NCI-H524 (cell line): ENCODE measurements at regions not wholly inside any gene's neighbourhood (a gene's known extent, or its start where the extent isn't known, plus 50 kb on each side); places are given as distances from the start of the nearest gene placed in this dataset.
A peak's percentile ranks its signal among the peaks of the same experiment; 100 is the strongest.
"Not testable (repeated sequence)": the region's sequence is repeated elsewhere in the genome, so short reads cannot be mapped to it uniquely, and the experiment has no call there.

ENCODE experiments used
- DNase-seq, 2 experiments: peaks; one replicate each; lab custom pipeline; 2025; lab: John Stamatoyannopoulos, UW

- no peak for DNase-seq
Measured at GRCh38 chr11:121866754-121867153, 249.3 kb downstream of the BLID start.

GRCh38 chr11:121864660-121865059 is 251.4 kb downstream of the BLID start:
- no peak for DNase-seq

DNA sequence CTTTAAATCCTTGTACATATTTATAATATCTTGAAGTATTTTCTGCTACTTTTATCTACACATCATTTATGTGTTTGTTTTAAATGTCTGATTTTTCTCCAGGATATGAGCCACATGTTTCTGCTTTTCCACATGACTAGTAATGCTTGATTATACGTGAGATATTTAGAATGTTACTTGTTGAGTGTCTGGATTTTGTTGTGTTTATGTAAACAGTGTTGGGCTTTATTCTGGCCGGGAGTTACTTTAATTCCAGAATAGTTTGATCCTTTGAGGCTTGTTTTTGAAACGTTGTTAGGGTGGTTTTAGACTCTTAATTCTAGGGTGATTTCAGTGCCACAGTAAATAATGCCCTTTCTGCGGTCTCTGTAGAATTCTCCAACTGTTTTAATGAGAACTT is 252.9 kb downstream of the BLID start:
- no peak for DNase-seq

- not testable (repeated sequence) for DNase-seq
Measured at GRCh38 chr11:121855138-121855537, 260.9 kb downstream of the BLID start.

GRCh38 chr11:121844016-121844415 is 272.0 kb downstream of the BLID start:
- no peak for DNase-seq

DNA sequence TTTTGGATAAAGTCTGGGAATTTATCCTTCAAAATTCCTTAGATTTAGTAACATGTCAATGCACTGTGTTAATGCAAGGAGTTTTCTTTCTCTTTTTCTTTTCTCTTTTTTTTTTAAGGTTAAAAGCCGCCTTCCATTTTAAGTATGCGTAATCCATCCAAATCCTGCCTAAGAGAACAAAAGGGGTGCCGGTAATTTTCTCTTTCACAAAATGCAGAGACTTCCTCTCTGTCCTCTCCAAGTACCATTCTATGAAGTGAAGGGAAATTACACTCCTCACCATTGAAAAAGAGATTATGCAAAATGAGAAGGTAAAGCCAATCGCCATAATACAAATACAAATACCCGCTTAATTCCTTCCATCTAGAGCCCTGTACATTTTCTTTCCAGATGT is 273.8 kb downstream of the BLID start:
- no peak for DNase-seq

- no peak for DNase-seq
Measured at GRCh38 chr11:121841487-121842191, 274.4 kb downstream of the BLID start.

DNA sequence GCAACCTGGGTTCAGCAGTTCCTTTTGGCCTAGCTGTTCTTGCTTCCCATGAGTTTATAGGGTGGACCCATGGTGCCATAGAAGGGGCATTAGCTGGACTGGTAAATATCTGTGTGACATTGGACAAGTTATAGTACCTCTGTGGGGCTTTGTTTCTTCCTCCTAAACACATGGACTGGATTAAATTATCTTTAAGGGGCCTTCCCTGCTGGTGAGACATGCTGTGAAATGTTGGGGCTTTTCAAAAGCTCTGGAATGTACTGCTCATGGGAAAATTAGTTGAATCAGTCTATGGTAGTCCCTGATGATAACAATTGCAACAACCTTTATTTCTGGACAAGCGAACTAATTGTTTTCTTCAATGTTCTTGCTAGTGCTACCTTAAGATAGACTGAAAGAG is 276.2 kb downstream of the BLID start:
- DNase-seq = no peak

GRCh38 chr11:121838571-121838970 is 277.4 kb downstream of the BLID start:
- DNase-seq = no peak

GRCh38 chr11:121833970-121834369 is 282.0 kb downstream of the BLID start:
- DNase-seq = no peak

- DNase-seq = no peak
Measured at GRCh38 chr11:121829159-121829643, 286.8 kb downstream of the BLID start.

GRCh38 chr11:121814962-121815361 is 301.1 kb downstream of the BLID start:
- no peak for DNase-seq

DNA sequence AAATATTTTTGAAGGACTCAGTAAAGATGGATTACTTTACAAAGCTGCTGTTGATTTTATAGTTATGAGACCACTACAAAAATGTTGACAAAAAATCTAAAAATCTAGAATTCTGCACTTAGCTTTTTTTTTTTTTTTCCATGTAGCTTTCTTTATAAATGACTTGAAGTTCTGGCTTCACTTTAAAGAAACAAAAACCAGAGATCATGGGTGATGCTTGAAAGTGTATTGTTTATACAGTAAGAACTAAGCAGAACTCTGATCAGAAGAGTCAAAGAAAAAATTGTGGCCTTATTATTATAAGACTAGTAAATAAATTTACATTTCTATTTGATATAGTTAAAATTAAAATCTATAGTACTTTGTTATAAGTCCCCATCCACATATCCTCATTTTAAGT is 301.7 kb downstream of the BLID start:
- no peak for DNase-seq

DNA sequence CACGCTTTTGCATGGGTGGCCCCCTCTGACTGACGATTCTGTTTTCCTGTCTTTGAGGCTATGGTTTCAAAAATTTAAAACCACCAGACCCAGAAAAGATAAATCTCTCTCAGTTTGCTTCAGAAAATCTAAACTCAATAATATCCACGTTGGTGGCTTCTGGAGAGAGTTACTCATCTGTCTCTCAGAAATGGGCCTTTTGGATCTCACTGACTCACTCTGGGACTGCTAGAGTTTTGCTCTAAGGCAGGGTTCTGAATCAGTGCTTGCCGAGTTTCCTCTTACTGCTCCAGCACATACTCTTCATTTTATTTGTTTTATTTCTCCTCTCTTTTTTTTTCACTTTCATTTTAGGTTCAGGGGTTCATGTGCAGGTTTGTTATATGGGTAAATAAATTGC is 305.7 kb downstream of the BLID start:
- no peak for DNase-seq

GRCh38 chr11:121808096-121808495 is 307.9 kb downstream of the BLID start:
- no peak for DNase-seq

DNA sequence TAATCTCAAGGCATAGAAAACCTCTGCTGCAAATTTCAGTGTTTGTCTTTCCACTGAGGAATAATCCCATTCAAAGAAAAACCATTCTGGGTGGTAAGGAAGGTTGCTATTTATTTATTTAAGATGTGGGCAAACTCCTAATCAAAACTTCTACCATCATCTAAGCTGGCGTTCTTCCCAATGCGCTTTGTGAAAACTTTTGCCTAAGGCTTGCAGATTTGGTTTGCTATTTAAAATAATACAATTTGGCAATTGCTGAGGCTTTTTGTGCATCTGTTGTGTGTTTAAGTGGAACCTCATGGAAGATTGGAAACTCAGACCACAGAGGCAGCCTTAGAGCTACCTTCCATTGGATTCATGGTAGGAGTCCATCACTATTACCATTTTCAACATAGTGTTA is 309.0 kb downstream of the BLID start:
- no peak for DNase-seq

DNA sequence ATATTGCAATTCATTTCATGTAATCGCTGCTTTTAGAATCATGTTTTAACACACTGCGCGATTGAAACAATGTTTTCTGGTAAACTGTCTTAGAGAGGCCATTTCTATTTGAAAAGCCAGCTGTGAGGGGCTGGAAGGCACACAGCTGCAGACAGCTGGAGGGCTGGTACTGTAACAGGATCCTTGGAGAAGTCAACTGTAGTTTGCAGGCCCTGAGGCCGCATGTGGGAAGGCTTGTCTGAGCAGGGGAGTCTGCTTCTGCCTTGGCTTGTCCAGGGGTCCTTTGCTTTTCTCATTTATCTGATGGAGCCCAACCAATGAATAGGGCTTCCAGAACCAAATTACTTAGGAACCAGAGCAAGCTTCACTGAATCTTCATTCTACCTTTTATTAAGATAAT is 313.5 kb downstream of the BLID start:
- no peak for DNase-seq

DNA sequence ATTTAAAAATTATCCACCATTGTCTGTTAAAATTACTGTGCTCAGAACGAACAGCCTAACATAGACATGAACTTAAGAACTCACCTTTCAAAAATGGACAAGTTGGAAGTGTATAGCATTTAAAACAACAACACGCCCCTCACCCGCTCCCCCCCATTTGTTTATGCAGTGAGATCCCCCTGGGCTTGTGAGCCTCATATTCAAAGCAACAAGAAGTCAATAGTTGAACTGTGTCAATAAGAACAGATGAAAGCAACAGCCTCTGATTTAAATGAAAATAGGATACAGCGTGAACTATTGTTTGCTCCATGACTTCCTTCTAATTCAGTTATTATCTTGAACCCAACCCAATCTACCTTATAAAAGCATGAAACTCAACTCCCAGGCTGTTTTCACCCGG is 314.2 kb downstream of the BLID start:
- DNase-seq = no peak

DNA sequence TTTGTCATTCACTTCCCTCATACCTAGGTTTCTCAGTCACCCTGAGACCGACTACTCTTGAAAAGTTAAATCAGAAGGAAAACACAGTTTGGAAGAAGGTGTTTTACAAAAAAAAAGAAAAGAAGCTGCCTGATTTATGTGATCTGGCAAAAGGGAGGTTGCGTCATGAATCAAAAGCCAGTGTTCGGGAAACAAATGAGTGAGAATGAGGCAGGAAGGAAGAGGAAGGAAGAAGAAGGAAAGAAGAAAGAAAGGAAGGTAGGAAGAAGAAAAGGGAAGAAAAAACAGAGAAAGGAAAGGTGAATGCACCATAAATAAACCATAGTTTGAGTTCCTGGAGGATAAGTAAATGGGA is 314.6 kb downstream of the BLID start:
- DNase-seq = no peak

DNA sequence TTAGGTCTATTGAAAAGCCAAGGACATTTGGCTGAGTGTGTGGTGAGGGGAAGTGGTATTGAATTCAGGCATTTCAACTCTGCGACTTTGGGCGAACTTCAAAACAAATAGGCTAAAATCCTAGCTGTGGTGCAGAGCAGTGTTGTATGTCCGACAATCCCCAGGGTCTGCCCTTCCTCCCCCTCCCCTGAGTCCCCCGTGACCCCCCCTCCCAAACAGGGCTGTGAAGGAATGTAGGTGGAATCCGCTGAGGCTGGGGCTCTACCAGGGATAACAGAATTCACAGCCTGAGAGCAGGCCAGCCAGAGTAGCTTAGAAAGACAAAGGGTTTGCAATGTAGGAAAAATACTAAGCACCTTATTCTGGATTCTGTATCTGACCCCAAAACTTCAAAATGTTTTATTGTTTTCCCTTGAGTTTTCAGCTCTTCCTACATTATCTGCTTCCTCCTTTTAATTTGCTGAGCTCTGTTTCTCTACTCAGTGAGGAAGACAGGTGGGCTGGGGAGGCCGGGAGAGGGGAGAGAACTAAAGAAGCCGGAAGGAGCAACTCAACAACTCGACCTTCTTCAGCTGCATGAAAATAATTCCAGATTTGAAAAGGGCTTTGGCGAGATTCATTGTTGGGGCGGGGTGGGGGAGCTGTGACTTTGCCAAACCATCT is 315.2 kb downstream of the BLID start:
- DNase-seq = no peak

- DNase-seq = no peak
Measured at GRCh38 chr11:121800240-121800639, 315.8 kb downstream of the BLID start.

- no peak for DNase-seq
Measured at GRCh38 chr11:121797496-121797895, 318.5 kb downstream of the BLID start.

GRCh38 chr11:121795174-121795573 is 320.8 kb downstream of the BLID start:
- peak in 1 of 2 experiments; percentile 8 for DNase-seq

DNA sequence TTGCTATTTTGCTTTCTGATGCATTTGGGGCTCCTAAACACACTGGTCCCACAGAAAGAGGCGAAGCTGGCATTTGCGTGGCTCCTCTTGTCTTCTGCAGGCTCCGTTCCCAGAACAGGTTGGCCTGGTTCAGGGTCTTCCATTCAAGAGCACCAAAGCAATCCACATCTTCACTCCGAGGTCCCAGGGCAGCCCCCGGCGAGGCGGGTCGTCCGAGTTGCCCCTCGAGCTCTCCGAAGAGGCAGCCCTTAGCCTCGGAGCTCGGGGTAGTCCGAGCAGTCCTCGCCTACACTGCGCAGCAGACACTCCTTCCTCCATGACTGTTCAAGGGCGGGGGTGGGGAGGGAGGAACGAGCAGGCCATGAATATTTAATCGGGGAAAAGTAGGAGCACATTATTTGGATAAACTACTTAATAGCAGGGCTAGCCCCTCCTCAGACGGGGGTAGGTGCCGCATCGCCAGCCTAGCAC is 321.3 kb downstream of the BLID start:
- DNase-seq = no peak
